IMR-90 (cell line): ENCODE measurements at regions not wholly inside any gene's neighbourhood (a gene's known extent, or its start where the extent isn't known, plus 50 kb on each side); places are given as distances from the start of the nearest gene placed in this dataset.

ENCODE experiments used
- ATAC-seq: fragments of 200-7000 bp; cut with Tn5 transposase; 2 replicates; pipeline ENCODE4 v1.9.1; 2020; ENCODE audit warnings: low read depth, mild to moderate bottlenecking, moderate library complexity
- BruUV-seq: library from RNA; stranded (reverse); fragments of 400-500 nt; replicated peaks from 2 replicates; lab custom pipeline; 2021; lab: Mats Ljungman, UMichigan
- CTCF ChIA-PET: fragments of 300-600 bp; formaldehyde crosslinking; extraction: SDS; loops from one replicate; lab custom pipeline; 2021; ENCODE audit warnings: antibody characterized with exemption; lab: Yijun Ruan, JAX
- POLR2A ChIA-PET: fragments of 300-600 bp; sonication (Branson Sonifier 250); formaldehyde crosslinking; loops from one replicate; lab custom pipeline; 2022; ENCODE audit warnings: antibody characterized with exemption; ENCODE audit not compliant: unreplicated experiment; lab: Charles Lee
- DNase-seq: peaks from one replicate; pipeline ENCODE4 v3.0.0; 2013
- H2AFZ ChIP-seq: replicated peaks from 2 replicates; pipeline ENCODE3; 2013; ENCODE audit warnings: low read length, mild to moderate bottlenecking; ENCODE audit not compliant: poor library complexity
- H2AK5ac ChIP-seq: 2 replicates; pipeline ENCODE4 v1.6.1; 2013; ENCODE audit warnings: low read depth, low read length, inconsistent platforms
- H2AK9ac ChIP-seq: replicated peaks from 2 replicates; pipeline ENCODE3; 2013; ENCODE audit warnings: mild to moderate bottlenecking, low read depth, low read length, moderate library complexity; ENCODE audit not compliant: poor library complexity
- H2BK120ac ChIP-seq: 2 replicates; pipeline ENCODE4 v1.6.1; 2013; ENCODE audit warnings: low read depth, low read length, inconsistent platforms
- H2BK15ac ChIP-seq: 3 replicates; pipeline ENCODE4 v1.6.1; 2013; ENCODE audit warnings: low read depth, low read length, inconsistent platforms
- H2BK20ac ChIP-seq: 2 replicates; pipeline ENCODE4 v1.6.1; 2013; ENCODE audit warnings: low read depth, mild to moderate bottlenecking, inconsistent platforms, low read length, moderate library complexity
- H2BK5ac ChIP-seq: 2 replicates; pipeline ENCODE4 v1.6.1; 2013; ENCODE audit warnings: mild to moderate bottlenecking, low read depth, low read length, inconsistent platforms; ENCODE audit not compliant: poor library complexity, severe bottlenecking
- H3K14ac ChIP-seq: replicated peaks from 2 replicates; pipeline ENCODE4 v1.6.1; 2013; ENCODE audit warnings: low read depth, low read length, inconsistent platforms
- H3K18ac ChIP-seq: 2 replicates; pipeline ENCODE4 v1.6.1; 2013; ENCODE audit warnings: low read depth, low read length, control low read depth
- H3K23ac ChIP-seq: 2 replicates; pipeline ENCODE4 v1.6.1; 2013; ENCODE audit warnings: low read depth, low read length, inconsistent platforms
- H3K27ac ChIP-seq: 2 replicates; pipeline ENCODE4 v1.5.1; 2013; ENCODE audit warnings: mild to moderate bottlenecking, control low read depth, low read length; ENCODE audit not compliant: insufficient read depth
- H3K27me3 ChIP-seq: 2 replicates; pipeline ENCODE4 v1.6.1; 2013; ENCODE audit warnings: low read length; ENCODE audit not compliant: control insufficient read depth, insufficient read depth
- H3K36me3 ChIP-seq: 2 replicates; pipeline ENCODE4 v1.6.1; 2013; ENCODE audit warnings: low read length, mixed read lengths; ENCODE audit not compliant: control insufficient read depth, insufficient read depth
- H3K4ac ChIP-seq: 2 replicates; pipeline ENCODE4 v1.6.1; 2013; ENCODE audit warnings: low read depth, low read length, inconsistent platforms
- H3K4me1 ChIP-seq: 2 replicates; pipeline ENCODE4 v1.6.1; 2013; ENCODE audit warnings: low read length, mixed read lengths; ENCODE audit not compliant: control insufficient read depth, insufficient read depth
- H3K4me2 ChIP-seq: 2 replicates; pipeline ENCODE4 v1.6.1; 2013; ENCODE audit warnings: low read depth, mild to moderate bottlenecking, control low read depth, low read length, moderate library complexity
- H3K4me3 ChIP-seq: 2 replicates; pipeline ENCODE4 v1.5.1; 2013; ENCODE audit warnings: low read depth, mild to moderate bottlenecking, control low read depth, low read length, moderate library complexity; ENCODE audit not compliant: insufficient read depth
- H3K56ac ChIP-seq: 2 replicates; pipeline ENCODE4 v1.6.1; 2013; ENCODE audit warnings: low read length, inconsistent platforms; ENCODE audit not compliant: insufficient read depth; ENCODE audit errors: extremely low read depth
- H3K79me1 ChIP-seq, 2 experiments: 2 replicates each; pipeline ENCODE4 v1.6.1; 2013; ENCODE audit warnings: low read length in 2 of 2, inconsistent platforms in 1 of 2, low read depth in 1 of 2
- H3K9ac ChIP-seq: 2 replicates; pipeline ENCODE4 v1.6.1; 2013; ENCODE audit warnings: low read depth, low read length, control low read depth
- H3K9me1 ChIP-seq: 2 replicates; pipeline ENCODE4 v1.6.1; 2013; ENCODE audit warnings: low read length, inconsistent platforms; ENCODE audit not compliant: insufficient read depth
- H3K9me3 ChIP-seq: 2 replicates; pipeline ENCODE4 v1.6.1; 2013; ENCODE audit warnings: low read length; ENCODE audit not compliant: control insufficient read depth, insufficient read depth
- H4K20me1 ChIP-seq: 2 replicates; pipeline ENCODE4 v1.6.1; 2013; ENCODE audit warnings: low read length, inconsistent platforms; ENCODE audit not compliant: insufficient read depth
- H4K5ac ChIP-seq: 2 replicates; pipeline ENCODE4 v1.6.1; 2013; ENCODE audit warnings: mild to moderate bottlenecking, low read depth, low read length, control low read depth
- H4K8ac ChIP-seq, 2 experiments: 2 replicates each; pipeline ENCODE4 v1.6.1; 2013; ENCODE audit warnings: low read depth in 2 of 2, low read length in 2 of 2, control low read depth in 1 of 2, inconsistent platforms in 1 of 2
- H4K91ac ChIP-seq: 2 replicates; pipeline ENCODE4 v1.6.1; 2013; ENCODE audit warnings: low read depth, low read length, inconsistent platforms; ENCODE audit not compliant: insufficient read depth
- CEBPB ChIP-seq: IDR thresholded peaks from 2 replicates; pipeline ENCODE4 v1.6.1; 2012; ENCODE audit warnings: low read depth, low read length, improper control_type of control experiment
- CHD1 ChIP-seq: IDR thresholded peaks from 2 replicates; pipeline ENCODE4 v1.6.1; 2012; ENCODE audit warnings: low read depth, low read length, improper control_type of control experiment
- CTCF ChIP-seq: conservative IDR thresholded peaks from 2 replicates; pipeline ENCODE4 v1.5.1; 2012; ENCODE audit warnings: mild to moderate bottlenecking, low read depth, low read length, improper control_type of control experiment
- NFE2L2 ChIP-seq: fragments of 150-350 bp; IDR thresholded peaks from 2 replicates; pipeline ENCODE4 v1.6.1; 2016; ENCODE audit warnings: low read depth, mild to moderate bottlenecking, low read length
- RFX5 ChIP-seq: IDR thresholded peaks from 2 replicates; pipeline ENCODE4 v1.8.0; 2012; ENCODE audit warnings: low read depth, mild to moderate bottlenecking, low read length, moderate library complexity
- USF2 ChIP-seq: fragments of 150-350 bp; IDR thresholded peaks from 2 replicates; pipeline ENCODE4 v1.6.1; 2017; ENCODE audit warnings: mild to moderate bottlenecking, antibody characterized with exemption, low read length, low read depth
- WGBS, 2 experiments: methylation state at CpG; one replicate each; pipeline versions ENCODE4 v1.1.5 to v1.1.7; 2013; ENCODE audit warnings: missing lambda C conversion rate in 2 of 2; ENCODE audit not compliant: insufficient read length in 1 of 2; ENCODE audit errors: extremely low coverage in 2 of 2; 5-methylcytosine and 5-hydroxymethylcytosine counted together
- dilution Hi-C: fragments of 300-500 bp; cut with HindIII; formaldehyde crosslinking; loops from one replicate; pipeline ENCODE4 v1.14.3; 2018; ENCODE audit warnings: low sequenced_read_pairs; ENCODE audit not compliant: unreplicated experiment
- in situ Hi-C: fragments of 300-500 bp; cut with MboI; formaldehyde crosslinking; loops from 3 replicates; pipeline ENCODE4 v1.14.3; 2019; ENCODE audit warnings: low sequenced_read_pairs, inconsistent platforms, mixed read lengths
- intact Hi-C: fragments of 100-400 bp; cut with micrococcal nuclease; formaldehyde crosslinking; loops from 2 replicates; pipeline ENCODE4 v1.10.0; 2022

GRCh38 chr5:57948091-57948490, 465.5 kb upstream of the ACTBL2 start:
- no peaks in the 10 kb centered on the region for H3K27me3 ChIP-seq
- in situ Hi-C loops (no loop called here), intact Hi-C loops (no loop called here), dilution Hi-C loops (no loop called here)
- H3K9me1 ChIP-seq = no peaks in the 10 kb centered on the region
- no peak overlapping the region for H2AK9ac ChIP-seq
- H4K5ac ChIP-seq = no peak overlapping the region
- no peak overlapping the region for H3K56ac ChIP-seq
- H3K18ac ChIP-seq = no peak overlapping the region
- WGBS, 2 experiments = no CpG with 5 or more reads among the region's 1 CpG
- H3K36me3 ChIP-seq = no peaks in the 10 kb centered on the region
- H3K14ac ChIP-seq = no peak overlapping the region
- no peak overlapping the region for H3K4ac ChIP-seq
- no peak overlapping the region for H2AK5ac ChIP-seq
- no peak overlapping the region for H4K8ac ChIP-seq
- ChIA-PET POLR2A (no interaction called here), CTCF (interaction anchor here (1.2 kb wide), 1 partner anchor 9 kb away, joined by 4 read pairs; no protein-coding TSS in a partner anchor)
- no peak overlapping the region for H2BK20ac ChIP-seq
- DNase-seq (no peak), ATAC-seq (no peak)
- H2AFZ ChIP-seq = no peak overlapping the region
- no peaks in the 10 kb centered on the region for H3K9me3 ChIP-seq
- no peak overlapping the region for H4K91ac ChIP-seq
- H3K9ac ChIP-seq = no peak overlapping the region
- H3K23ac ChIP-seq = no peak overlapping the region
- TF ChIP-seq NFE2L2 (no peak), CTCF (no peak), RFX5 (no peak), USF2 (no peak), CHD1 (no peak), CEBPB (no peak)
- H3K27ac ChIP-seq = no peak overlapping the region
- no peaks in the 10 kb centered on the region for H4K20me1 ChIP-seq
- H2BK5ac ChIP-seq = no peak overlapping the region
- no TSS peak for BruUV-seq
- no peak overlapping the region for H3K4me3 ChIP-seq
- no peak overlapping the region for H2BK15ac ChIP-seq
- no peaks in the 10 kb centered on the region for H3K79me1 ChIP-seq
- H2BK120ac ChIP-seq = no peak overlapping the region
- no peak overlapping the region for H3K4me2 ChIP-seq
- no peaks in the 10 kb centered on the region for H3K4me1 ChIP-seq
